DMS79 treated with DMSO at 0.1 percent for 48 hours (cell line): ENCODE measurements at regions not wholly inside any gene's neighbourhood (a gene's known extent, or its start where the extent isn't known, plus 50 kb on each side); places are given as distances from the start of the nearest gene placed in this dataset.

Experiments used
- DNase-seq: peaks from one replicate; lab custom pipeline; 2025; lab: John Stamatoyannopoulos, UW

DNA sequence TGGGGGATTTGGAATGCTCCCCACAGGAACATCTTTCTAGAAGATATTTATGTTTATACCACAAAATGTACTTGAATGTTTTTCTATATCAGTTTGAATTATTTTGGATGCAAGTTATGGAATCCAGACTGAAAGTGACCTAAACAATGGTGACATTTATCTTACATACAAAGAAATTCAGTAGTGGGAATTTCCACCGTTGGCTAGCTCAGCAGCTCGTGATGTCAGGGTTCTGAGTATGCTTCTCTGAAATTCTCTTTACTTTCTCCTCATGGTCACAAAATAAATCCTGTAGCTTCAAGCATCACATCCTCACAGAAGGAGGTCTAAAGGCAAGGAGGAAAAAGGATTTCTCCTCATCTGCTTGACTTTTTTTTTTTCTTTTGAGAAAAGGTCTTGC, 105.3 kb downstream of the AKAIN1 start:
- no peak for DNase-seq

DNA sequence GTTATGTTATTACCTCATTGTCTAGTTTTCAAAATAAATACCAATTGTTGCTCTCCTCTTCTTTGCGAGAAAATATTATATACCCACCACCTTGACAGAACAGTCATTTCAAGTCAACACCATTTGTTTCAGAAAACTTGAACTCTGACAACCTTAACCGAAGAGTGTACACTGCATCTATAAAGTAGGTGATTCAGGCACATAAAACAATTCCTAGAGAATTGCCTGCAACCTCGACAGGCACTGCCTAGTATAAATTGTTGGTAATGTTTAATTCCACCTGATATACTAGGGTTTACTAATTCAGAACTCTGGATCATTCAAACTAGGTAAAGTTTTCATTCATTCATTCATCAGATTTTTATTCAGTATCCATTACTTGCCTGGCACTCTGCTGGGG, 121.8 kb downstream of the AKAIN1 start:
- no peak for DNase-seq

DNA sequence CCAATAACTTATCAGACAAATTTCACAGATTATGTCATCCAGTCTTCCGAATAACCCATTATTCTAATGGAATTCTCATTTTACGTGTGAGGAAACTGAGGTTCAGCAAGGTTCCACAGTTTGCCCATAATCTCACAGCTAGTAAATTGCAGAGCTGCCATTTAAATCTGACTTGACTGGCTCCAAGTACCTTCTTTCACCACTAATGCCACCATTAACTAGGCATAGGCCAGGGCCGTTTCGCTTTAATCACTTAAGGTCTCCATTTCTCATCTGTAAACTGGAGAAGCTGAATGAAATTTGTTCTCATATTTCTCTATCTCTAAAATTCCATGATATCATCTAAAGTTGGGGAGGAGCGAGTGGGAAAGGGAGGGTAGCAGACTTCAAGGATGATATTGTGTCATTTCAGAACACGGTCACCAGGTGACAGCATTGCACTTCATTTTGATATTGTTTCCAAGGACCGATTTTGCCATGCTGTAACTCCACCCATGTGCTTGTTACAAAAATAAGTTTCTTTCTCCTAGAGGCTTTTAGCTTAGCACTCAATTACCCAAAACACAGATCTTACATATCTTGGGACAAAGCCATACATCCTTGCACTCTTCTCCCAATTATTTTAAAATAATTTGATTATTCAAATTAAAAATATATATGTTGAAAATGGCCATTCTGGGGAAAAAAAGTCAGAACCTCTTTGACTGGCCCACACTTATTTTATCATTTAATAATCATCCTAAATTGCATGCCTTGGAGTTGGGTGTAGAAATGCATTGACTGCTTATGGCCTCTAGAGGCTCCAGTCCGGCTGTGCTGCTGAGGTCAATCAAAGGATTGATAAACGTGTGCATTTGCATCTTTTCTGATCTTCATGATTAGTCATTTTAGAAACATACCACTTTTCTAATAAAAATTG, 123.8 kb downstream of the AKAIN1 start:
- DNase-seq = peak; percentile 61

DNA sequence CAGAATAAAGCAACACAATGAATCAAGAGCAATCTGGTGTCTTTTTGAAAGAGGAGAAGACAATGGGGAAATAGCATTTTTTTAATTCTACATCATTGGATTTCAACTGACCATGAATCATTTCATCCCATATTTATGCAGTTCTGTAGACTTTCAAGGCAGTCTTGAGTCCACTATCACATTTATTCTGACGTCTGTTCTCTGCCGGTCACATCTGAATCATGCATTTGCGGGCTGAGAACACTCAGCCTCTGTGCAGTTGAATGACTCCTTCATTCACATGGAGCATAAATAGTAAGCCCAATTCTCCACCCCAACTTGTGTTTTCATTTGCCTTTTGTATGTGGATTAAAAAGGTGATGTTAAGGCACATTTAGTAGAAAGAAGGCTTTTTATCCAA, 128.2 kb downstream of the AKAIN1 start:
- DNase-seq = no peak

DNA sequence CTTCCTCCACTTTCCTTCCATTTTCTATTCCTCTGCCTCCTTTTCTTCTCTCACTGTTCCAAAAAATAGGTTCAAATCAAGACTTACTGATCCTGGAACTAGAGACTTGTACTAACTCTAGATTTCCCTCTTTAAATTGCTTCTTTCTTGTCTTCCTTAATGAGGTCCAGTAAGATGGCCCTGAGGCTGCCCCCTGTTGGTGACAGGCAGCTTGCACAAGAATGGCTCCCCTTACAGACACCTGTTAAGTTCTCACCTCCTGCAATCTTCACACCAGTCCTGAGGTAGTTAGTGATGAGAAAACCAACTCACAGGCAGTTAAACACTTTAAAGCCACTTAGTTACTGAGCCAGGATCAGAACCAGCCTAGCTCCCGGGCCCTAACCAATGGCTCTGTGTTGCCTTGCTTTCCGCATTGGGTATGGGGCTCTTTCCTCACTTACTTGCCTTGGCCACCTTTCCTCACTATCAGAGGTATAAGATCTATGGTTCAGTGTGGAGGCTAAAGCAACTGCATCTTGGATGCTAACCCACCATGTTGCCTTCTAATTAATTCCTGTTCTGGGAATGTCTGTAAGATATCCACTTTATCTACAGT, 130.6 kb downstream of the AKAIN1 start:
- no peak for DNase-seq

DNA sequence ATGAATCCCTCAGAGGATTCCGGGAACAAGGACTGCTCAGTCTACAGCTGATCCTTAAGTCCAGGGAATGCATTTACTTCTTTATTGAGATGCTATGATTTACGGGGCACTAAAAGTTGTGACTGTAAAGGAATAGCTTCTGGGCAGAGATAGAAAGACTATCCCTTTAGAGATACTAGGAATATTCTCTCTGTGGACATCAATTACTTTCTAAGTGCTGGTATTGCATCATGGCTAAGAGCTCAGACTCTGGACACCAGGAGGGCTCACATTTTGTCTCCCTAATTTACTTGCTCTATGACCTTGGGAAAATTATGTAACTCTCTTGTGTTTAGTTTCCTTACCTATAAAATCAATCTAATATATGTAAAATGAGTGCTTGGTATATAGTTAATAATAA, 131.4 kb downstream of the AKAIN1 start:
- DNase-seq = no peak

DNA sequence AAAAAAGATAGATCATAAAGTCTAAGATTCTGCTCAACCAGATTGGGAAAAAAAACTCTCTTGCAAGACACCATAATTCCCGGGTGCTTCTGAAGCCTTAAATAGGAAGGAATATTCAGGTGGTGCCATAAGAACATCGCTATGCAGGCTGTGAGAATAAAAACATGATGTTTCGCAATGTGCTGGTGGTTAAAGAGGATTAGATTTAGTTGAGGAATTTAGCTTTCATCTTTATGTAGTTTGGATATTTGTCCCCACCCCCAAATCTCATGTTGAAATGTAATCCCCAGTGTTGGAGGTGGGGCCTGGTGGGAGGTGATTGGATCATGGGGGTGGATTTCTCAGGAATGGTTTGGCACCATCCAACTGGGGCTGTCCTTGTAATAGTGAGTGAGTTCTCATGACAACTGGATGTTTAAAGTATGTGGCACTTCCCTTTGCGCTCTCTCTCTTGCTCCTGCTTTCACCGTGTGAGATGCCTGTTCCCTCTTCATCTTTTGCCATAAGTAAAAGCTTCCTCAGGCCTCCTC, 132.2 kb downstream of the AKAIN1 start:
- DNase-seq = no peak

DNA sequence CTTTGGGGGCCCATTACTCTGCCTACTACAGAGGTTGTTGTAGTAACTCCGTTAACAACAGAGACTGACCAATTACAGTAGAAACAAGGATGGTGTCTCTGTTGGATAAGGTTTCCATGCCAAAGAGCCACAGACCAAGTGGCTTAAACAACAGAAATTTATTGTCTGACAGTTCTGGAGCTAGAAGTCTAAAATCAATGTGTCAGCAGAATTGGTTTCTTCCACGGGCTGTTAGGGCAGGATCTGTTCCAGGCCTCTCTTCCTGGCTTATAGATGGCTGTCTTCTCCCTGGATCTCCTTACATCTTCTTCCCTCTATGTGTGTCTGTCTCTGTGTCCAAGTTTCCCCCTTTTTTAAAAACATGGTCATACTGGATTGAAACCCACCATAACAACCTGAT, 135.3 kb downstream of the AKAIN1 start:
- DNase-seq = no peak

DNA sequence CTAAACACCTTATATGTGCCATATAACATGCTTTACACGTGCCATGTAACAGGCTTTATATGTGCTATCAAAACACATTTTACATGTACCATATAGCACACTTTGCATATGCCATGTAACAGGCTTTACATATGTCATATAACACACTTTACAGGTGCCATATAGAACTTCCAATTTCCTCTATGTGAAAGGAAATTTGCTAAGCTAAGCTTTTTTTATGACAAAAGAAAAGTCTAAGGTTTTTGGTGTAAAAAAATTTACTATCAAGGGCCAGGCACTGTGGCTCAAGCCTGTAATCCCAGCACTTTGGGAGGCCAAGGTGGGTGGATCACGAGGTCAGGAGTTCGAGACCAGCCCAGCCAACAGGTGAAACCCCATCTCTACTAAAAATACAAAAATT, 136.5 kb downstream of the AKAIN1 start:
- DNase-seq = no peak

DNA sequence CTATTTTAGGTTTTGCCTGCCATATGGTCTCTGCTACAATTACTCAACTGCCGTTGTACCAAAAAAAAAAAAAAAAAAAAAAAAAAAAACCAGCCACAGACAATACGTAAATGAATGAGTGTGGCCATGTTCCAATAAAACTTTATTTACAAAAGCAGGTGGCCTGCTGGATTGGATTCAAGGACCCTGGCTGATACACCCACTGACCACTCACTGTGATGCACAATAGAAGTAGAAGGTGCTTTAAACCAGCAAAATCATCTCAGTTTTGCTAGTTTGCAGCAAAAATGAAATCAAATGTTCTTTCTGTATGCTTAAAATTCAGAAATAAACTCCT, 137.4 kb downstream of the AKAIN1 start:
- no peak for DNase-seq

DNA sequence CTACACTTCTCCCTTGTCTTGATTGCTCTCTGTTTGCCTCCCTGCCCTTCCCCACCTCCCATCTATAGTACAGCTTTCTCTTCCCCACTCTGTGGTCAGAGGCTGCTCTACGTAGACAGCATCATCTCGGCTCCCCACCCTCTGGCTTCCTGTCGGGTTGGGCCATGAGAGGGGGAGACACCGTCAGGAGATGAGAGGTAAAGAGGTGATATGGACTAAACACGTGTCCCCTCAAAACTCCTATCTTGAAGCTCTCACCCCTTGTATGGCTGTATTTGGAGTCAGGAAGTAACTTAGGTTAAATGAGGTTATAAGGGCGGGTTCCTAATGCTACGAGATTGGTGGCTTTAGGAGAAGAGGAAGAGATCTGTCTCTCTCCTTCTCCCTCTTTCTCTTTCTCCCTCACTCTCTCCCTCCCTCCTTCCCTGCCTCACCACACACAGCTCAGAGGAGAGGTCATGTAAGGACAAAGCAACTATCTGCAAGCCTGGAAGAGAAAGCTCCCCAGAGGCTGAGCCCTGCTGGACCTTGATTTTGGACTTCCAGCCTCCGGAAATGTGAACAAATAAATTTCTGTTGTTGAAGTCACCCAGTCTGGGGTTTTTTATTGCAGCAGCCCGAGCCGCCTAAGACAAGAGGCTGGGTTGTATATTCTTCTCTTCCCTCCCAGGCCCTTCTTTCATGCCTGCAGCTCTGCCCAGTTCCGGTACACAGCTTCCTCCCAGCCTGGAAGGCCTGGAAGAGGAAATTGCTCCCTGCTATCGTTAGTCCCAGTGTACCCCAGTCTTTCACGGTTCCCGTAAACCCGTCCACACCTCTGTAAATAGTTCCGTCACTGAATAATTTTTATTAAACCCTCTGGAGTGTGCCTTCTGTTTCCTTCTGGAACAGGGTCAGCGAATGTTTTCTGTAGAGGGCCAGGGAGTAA, 138.0 kb downstream of the AKAIN1 start:
- DNase-seq = no peak

DNA sequence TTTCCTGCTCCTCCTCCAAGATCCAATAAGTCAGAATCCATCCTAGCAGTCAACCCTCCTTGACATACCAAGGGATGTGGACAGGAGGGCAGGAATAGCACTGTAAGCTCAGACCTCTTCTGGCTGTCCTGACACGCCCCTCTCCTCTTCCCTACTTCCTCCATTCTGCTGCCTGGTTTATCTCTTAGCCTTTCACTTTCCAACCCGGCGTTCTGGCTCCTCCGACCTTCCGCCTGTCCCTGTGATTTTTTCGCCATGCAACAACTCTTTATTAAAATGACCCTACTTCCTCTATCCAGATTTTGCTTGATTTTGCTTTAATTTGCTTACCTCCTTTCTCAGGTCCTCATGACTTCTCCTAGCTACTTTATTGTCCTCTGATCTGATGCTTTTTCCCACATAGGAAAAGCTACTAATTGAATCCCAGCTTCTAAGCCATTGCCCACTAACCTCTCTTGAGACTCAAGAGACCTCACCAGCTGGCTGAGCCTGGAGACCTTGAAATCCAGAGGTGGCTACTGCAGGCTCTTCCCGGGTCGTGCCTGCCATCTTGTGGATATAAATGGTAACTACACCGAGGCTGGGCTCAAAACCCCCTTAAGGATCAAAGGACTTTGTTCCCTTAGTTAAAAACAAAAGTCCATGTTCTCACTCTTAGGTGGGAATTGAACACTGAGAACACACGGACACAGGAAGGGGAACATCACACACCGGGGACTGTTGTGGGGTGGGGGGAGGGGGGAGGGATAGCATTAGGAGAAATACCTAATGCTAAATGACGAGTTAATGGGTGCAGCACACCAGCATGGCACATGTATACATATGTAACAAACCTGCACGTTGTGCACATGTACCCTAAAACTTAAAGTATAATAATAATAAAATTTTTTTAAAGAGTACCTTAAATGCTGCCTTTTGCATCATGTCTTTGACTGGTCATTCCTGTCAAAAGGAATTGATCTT, 139.4 kb downstream of the AKAIN1 start:
- peak; percentile 79 for DNase-seq

DNA sequence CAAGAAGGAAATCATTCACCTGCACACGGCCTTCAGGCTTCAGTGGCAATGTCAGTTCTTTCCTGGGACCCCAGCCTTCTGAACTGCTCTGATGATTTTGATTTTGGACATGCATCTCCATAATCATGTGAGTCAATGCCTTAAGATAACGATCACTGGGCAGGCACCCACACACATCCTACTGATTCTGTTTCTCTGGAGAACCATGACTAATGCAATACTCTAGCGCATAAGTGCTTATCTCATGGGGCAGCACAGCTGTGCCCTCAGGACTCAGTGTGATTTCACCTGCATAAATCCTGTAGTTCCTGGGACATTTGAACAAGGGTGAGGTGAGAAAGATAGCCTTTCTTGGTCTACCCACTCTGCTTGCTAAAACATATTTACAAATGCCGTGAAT, 144.6 kb downstream of the AKAIN1 start:
- DNase-seq = peak; percentile 16

DNA sequence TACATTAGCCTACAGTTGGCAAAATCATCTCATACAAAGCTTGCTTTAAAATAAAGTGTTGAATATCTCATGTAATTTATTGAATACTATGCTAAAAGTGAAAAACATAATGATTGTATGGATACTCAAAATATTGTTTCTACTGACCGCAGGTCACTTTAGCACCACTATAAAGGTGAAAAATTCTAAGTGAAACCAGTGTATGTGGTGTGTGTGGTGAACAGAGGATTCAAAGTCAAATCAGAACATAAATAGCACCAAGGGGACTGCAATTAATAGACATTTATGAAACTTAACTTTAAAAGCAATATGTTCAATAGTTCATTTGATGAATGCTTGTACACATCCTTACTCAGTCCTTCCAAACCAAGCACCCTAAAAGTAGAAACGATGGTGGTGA, 145.8 kb downstream of the AKAIN1 start:
- no peak for DNase-seq

DNA sequence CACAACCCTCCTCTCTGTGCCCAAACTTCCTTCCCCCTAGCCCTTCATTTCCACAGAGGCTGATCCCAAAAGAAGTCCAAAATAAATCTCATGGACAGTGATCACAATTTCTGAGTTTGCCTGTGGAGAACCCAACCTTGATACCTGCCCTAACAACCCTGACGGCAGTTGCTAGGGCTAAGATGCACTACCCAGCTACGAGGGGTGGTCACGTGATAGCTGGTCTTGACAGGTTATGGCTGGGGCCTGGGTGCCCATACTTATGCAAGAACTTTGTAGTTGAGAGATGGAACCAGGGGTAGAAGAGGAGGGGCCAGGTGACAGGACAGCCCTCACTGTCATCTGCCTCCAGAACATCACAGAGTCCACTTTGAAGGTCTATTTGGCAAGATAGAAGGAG, 147.9 kb downstream of the AKAIN1 start:
- no peak for DNase-seq

DNA sequence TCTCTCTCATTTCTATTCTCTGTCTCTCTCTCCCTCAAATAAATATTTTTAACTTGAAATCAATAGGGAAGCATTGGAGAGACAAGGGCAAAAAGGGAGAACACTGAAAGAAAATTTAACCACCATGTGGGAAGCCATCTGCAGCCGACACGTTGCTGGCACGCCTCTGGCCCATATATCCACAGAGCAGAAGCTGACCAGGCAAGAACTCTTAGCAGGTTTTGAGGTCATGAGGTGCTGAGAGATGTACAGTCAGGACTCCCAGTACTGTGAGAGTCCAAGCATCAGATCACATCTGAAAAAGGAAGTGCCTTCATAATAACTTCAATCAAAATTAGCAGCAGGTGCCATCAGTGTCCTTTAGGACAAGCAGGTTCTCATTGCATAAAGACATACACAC, 156.6 kb downstream of the AKAIN1 start:
- DNase-seq = no peak

DNA sequence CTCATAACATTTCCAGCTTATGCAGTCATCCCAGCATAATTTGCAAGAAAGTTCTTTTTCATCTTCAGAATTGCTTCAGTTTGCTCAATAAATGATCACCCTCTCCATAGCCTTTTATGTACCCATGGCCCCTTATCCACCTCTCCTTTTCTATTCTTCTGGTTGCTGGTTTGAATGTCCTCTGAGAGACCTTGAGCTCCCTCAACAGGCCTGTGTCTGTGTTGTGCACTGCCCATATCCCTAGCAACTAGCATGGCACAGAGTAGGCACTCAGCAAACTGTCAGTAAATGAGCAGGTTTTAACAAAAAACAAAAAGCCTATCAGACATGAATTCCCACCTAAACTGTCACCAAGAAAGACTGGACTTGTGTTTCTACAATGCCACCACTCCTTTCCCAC, 160.5 kb downstream of the AKAIN1 start:
- no peak for DNase-seq

DNA sequence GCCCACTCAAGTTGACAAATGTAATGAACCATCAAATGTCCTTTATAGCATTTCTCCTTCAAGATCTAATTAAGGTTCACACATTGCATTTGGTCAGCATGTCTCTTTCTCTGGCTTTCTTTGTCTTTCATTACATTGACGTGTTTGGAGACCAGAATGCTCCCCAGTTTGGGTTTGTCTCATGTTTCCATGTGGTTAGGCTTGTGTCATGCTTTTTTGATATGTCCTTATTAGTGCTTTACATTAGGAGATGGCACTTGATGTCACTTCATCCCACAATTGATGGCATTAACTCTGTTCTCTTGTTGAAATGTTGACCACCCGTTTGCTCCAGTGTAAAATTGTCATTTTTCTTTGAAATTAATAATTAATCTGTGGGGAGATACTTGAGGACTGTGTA, 165.8 kb downstream of the AKAIN1 start:
- DNase-seq = no peak

DNA sequence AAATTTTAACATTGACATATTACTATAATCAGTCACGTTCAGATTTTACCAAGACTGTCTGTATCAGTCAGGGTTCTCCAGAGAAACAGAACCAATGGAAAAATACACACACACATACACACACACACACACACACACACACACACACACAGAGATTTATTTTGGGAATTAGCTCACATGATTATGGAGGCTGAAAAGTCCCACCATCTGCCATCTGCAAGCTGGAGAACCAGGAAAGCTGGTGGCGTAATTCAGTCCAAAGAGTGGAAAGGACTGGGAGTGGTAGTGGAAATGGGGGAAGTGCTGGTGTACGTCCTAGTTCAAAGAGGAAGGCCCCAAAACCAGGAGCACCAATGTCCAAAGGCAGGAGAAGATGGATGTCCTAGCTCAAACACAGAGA, 166.4 kb downstream of the AKAIN1 start:
- DNase-seq = no peak

DNA sequence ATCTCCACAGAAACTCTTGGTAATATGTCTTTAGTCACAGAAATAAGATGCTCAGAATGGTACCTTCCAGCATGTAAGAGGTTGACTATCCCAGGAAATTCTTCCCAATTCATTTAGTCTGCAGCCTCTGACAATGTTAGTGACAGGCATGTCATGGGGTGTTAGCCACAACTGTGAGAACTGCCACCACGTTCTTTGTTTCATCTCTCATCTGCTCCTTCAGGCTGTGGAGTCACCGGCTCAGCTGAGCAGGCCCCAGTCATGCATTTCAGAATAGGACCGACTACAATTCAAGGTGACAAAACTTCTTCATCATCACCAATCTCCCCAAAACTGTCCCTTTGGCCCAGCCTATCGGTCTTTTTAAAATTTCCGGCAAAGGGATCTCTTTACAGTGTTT, 167.5 kb downstream of the AKAIN1 start:
- no peak for DNase-seq

DNA sequence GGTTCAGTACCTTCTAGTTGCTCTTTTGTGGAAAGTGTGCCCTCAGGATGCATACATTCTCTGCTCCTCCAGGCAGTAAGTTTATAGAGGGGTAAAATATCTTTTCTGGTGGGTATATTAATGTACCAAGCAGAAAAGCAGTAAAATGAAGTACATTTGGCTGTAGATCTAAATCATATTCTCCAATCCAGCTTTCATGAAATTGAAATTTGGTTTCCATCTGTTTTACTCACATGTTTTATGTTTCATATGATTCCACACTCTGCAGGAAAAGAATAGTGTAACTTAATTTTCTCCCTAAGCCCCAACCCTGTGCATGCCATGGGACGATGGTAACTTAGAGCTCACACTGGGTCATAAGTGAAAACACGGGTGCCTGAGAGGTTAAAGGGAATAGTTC, 172.3 kb downstream of the AKAIN1 start:
- DNase-seq = no peak
